ENCODE measurements at regions not wholly inside any gene's neighbourhood (a gene's known extent, or its start where the extent isn't known, plus 50 kb on each side); places are given as distances from the start of the nearest gene placed in this dataset.

DNA sequence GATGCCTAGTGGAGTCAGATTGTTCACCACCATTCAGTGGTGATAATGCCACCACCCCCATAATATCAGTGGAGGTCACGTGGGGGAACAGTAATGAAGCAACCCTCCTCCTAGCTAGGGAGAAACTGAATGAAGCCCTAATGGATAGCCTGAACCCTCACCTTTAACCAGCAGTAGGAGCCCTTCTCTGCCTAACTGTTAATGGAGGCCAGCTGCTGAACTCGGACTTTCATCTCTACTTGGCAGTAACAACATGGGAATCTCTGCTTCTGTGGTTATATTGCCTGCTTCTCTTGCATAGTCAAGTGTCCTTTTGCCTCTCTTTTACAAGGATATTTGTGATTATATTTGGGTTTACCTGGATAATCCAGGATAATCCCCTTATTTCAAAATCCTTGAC is 1097.9 kb downstream of the REEP3 start (continued):
- TF ChIP-seq, protein P1, sequence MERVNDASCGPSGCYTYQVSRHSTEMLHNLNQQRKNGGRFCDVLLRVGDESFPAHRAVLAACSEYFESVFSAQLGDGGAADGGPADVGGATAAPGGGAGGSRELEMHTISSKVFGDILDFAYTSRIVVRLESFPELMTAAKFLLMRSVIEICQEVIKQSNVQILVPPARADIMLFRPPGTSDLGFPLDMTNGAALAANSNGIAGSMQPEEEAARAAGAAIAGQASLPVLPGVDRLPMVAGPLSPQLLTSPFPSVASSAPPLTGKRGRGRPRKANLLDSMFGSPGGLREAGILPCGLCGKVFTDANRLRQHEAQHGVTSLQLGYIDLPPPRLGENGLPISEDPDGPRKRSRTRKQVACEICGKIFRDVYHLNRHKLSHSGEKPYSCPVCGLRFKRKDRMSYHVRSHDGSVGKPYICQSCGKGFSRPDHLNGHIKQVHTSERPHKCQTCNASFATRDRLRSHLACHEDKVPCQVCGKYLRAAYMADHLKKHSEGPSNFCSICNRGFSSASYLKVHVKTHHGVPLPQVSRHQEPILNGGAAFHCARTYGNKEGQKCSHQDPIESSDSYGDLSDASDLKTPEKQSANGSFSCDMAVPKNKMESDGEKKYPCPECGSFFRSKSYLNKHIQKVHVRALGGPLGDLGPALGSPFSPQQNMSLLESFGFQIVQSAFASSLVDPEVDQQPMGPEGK (CRISPR knock-in tag; IDR thresholded peaks at IDR 0.05; ENCODE audit: borderline replicate concordance), result no peak
- TF ChIP-seq, protein P2, sequence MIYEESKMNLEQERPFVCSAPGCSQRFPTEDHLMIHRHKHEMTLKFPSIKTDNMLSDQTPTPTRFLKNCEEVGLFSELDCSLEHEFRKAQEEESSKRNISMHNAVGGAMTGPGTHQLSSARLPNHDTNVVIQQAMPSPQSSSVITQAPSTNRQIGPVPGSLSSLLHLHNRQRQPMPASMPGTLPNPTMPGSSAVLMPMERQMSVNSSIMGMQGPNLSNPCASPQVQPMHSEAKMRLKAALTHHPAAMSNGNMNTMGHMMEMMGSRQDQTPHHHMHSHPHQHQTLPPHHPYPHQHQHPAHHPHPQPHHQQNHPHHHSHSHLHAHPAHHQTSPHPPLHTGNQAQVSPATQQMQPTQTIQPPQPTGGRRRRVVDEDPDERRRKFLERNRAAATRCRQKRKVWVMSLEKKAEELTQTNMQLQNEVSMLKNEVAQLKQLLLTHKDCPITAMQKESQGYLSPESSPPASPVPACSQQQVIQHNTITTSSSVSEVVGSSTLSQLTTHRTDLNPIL (CRISPR knock-in tag; IDR thresholded peaks at IDR 0.05; ENCODE audit: low read depth), result no peak
- TF ChIP-seq ISL1 (CRISPR knock-in tag; IDR thresholded peaks at IDR 0.05) (no peak), OSR1 (CRISPR knock-in tag; IDR thresholded peaks at IDR 0.05) (no peak), ZNF8 (CRISPR knock-in tag; IDR thresholded peaks at IDR 0.05) (no peak), ZNF70 (CRISPR knock-in tag; IDR thresholded peaks at IDR 0.05) (no peak)

DNA sequence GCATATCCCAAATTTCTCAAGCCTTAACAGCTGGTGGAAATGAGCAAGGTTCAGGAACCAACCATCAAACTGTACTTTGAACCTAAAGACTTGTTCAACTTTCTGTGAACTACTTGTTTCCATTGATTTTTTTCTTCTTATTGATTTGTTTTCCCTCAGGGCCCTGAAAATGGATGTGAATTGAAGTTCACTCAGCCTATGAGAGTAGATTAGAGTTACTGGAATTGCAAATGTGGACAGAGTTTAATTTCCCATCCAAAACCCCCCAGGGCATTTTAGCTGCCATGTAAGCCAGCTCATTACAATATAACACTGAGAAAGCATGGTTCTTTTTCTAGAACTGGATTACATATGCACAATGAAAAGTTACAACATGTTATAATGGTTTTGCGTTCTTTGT is 1105.7 kb downstream of the REEP3 start:
- no peak for ATAC-seq
- no peak for TF ChIP-seq SNAI2 (CRISPR knock-in tag; IDR thresholded peaks at IDR 0.05)
- TF ChIP-seq ZFP30 (CRISPR knock-in tag; IDR thresholded peaks at IDR 0.05), result no peak
- TF ChIP-seq TCF4 (CRISPR knock-in tag; IDR thresholded peaks at IDR 0.05; ENCODE audit: borderline replicate concordance), result no peak

DNA sequence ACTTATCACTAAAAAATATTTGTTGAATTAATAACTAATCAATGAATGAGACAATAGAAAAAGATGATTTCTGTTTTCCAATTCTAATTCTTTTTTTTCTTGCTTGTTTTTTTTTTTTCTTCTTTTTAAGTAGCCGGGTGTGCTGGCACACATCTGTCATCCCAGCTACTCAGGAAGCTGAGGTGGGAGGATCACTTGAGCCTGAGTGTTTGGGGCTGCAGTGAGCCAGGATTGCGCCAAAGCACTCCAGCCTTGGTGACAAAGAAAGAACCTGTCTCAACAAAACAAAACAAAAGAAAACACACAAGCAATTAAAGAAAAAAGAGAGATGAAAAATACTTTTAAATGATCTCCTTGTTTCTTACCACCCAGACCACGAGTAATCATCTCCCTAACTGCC is 1109.3 kb downstream of the REEP3 start:
- TF ChIP-seq GLIS3 (CRISPR knock-in tag; IDR thresholded peaks at IDR 0.05) (no peak), TOX (CRISPR knock-in tag; IDR thresholded peaks at IDR 0.05; ENCODE audit: borderline replicate concordance) (no peak), RARB (CRISPR knock-in tag; IDR thresholded peaks at IDR 0.05) (no peak), ARNTL (CRISPR knock-in tag; IDR thresholded peaks at IDR 0.05; ENCODE audit: borderline replicate concordance, low read depth) (no peak), CSDC2 (CRISPR knock-in tag; IDR thresholded peaks at IDR 0.05) (no peak), ZC3H10 (CRISPR knock-in tag; IDR thresholded peaks at IDR 0.05) (no peak), BACH2 (CRISPR knock-in tag; IDR thresholded peaks at IDR 0.05; ENCODE audit: borderline replicate concordance) (no peak), OSR1 (CRISPR knock-in tag; IDR thresholded peaks at IDR 0.05) (no peak), ZNF70 (CRISPR knock-in tag; IDR thresholded peaks at IDR 0.05) (no peak), ZFP30 (CRISPR knock-in tag; IDR thresholded peaks at IDR 0.05) (no peak), ESRRG (CRISPR knock-in tag; IDR thresholded peaks at IDR 0.05) (no peak)
- TF ChIP-seq, protein P3, sequence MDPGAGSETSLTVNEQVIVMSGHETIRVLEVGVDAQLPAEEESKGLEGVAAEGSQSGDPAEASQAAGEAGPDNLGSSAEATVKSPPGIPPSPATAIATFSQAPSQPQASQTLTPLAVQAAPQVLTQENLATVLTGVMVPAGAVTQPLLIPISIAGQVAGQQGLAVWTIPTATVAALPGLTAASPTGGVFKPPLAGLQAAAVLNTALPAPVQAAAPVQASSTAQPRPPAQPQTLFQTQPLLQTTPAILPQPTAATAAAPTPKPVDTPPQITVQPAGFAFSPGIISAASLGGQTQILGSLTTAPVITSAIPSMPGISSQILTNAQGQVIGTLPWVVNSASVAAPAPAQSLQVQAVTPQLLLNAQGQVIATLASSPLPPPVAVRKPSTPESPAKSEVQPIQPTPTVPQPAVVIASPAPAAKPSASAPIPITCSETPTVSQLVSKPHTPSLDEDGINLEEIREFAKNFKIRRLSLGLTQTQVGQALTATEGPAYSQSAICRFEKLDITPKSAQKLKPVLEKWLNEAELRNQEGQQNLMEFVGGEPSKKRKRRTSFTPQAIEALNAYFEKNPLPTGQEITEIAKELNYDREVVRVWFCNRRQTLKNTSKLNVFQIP (CRISPR knock-in tag; IDR thresholded peaks at IDR 0.05; ENCODE audit: borderline replicate concordance, low read depth), result no peak
- TF ChIP-seq, protein P4, sequence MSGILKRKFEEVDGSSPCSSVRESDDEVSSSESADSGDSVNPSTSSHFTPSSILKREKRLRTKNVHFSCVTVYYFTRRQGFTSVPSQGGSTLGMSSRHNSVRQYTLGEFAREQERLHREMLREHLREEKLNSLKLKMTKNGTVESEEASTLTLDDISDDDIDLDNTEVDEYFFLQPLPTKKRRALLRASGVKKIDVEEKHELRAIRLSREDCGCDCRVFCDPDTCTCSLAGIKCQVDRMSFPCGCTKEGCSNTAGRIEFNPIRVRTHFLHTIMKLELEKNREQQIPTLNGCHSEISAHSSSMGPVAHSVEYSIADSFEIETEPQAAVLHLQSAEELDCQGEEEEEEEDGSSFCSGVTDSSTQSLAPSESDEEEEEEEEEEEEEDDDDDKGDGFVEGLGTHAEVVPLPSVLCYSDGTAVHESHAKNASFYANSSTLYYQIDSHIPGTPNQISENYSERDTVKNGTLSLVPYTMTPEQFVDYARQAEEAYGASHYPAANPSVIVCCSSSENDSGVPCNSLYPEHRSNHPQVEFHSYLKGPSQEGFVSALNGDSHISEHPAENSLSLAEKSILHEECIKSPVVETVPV (CRISPR knock-in tag; IDR thresholded peaks at IDR 0.05), result no peak
- TF ChIP-seq, protein P5, sequence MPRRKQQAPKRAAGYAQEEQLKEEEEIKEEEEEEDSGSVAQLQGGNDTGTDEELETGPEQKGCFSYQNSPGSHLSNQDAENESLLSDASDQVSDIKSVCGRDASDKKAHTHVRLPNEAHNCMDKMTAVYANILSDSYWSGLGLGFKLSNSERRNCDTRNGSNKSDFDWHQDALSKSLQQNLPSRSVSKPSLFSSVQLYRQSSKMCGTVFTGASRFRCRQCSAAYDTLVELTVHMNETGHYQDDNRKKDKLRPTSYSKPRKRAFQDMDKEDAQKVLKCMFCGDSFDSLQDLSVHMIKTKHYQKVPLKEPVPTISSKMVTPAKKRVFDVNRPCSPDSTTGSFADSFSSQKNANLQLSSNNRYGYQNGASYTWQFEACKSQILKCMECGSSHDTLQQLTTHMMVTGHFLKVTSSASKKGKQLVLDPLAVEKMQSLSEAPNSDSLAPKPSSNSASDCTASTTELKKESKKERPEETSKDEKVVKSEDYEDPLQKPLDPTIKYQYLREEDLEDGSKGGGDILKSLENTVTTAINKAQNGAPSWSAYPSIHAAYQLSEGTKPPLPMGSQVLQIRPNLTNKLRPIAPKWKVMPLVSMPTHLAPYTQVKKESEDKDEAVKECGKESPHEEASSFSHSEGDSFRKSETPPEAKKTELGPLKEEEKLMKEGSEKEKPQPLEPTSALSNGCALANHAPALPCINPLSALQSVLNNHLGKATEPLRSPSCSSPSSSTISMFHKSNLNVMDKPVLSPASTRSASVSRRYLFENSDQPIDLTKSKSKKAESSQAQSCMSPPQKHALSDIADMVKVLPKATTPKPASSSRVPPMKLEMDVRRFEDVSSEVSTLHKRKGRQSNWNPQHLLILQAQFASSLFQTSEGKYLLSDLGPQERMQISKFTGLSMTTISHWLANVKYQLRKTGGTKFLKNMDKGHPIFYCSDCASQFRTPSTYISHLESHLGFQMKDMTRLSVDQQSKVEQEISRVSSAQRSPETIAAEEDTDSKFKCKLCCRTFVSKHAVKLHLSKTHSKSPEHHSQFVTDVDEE (CRISPR knock-in tag; IDR thresholded peaks at IDR 0.05), result no peak
- ATAC-seq, result no peak

DNA sequence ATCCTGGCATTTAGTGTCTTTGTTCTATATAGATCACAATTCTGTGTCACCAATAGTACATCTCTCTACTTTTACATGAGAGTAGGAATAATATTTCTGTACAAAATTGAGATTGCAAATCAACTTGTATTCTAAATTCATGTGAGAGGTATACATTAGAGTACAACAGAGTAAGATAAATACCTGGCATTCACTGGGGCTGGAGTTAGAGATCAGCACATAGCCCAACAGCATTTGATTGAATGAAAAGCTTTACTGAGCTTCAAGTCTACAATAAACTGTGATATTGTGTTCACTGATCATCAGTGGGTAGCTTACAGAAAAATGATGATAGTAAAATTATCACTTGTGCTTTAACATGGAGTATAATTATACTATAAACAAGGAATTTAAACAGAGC is 1114.7 kb downstream of the REEP3 start:
- TF ChIP-seq ZNF70 (CRISPR knock-in tag; IDR thresholded peaks at IDR 0.05), result no peak
- TF ChIP-seq, protein P5 (CRISPR knock-in tag; IDR thresholded peaks at IDR 0.05), result no peak
- TF ChIP-seq, protein P2 (CRISPR knock-in tag; IDR thresholded peaks at IDR 0.05; ENCODE audit: low read depth), result no peak
- no peak for TF ChIP-seq ZNF8 (CRISPR knock-in tag; IDR thresholded peaks at IDR 0.05)
- TF ChIP-seq ZNF565 (CRISPR knock-in tag; conservative IDR thresholded peaks at IDR 0.05; ENCODE audit: low read depth), result no peak
- TF ChIP-seq SNAI2 (CRISPR knock-in tag; IDR thresholded peaks at IDR 0.05), result no peak
- TF ChIP-seq, protein P3 (CRISPR knock-in tag; IDR thresholded peaks at IDR 0.05; ENCODE audit: borderline replicate concordance, low read depth), result no peak
- TF ChIP-seq GLIS3 (CRISPR knock-in tag; IDR thresholded peaks at IDR 0.05), result no peak
- no peak for TF ChIP-seq ARNTL (CRISPR knock-in tag; IDR thresholded peaks at IDR 0.05; ENCODE audit: borderline replicate concordance, low read depth)
- TF ChIP-seq OSR1 (CRISPR knock-in tag; IDR thresholded peaks at IDR 0.05), result no peak
- ATAC-seq, result no peak
